Ectodermal cell (in vitro differentiated cells): ENCODE measurements at regions not wholly inside any gene's neighbourhood (a gene's known extent, or its start where the extent isn't known, plus 50 kb on each side); places are given as distances from the start of the nearest gene placed in this dataset.

Experiments
- H3K27ac ChIP-seq: 2 replicates; pipeline ENCODE4 v1.7.0; 2013; ENCODE audit warnings: mild to moderate bottlenecking, low read depth, low read length; ENCODE audit not compliant: insufficient read depth, poor library complexity, severe bottlenecking
- H3K27me3 ChIP-seq: 2 replicates; pipeline ENCODE4 v1.7.0; 2013; ENCODE audit warnings: mild to moderate bottlenecking, low read length; ENCODE audit not compliant: insufficient read depth, control insufficient read depth, poor library complexity, severe bottlenecking
- H3K36me3 ChIP-seq: one replicate; pipeline ENCODE4 v1.7.0; 2013; ENCODE audit warnings: low read length; ENCODE audit not compliant: control insufficient read depth, insufficient read depth
- H3K4me1 ChIP-seq: one replicate; pipeline ENCODE4 v1.7.0; 2013; ENCODE audit warnings: low read length; ENCODE audit not compliant: control insufficient read depth, insufficient read depth
- H3K4me3 ChIP-seq: 2 replicates; pipeline ENCODE4 v1.7.0; 2013; ENCODE audit warnings: low read depth, low read length, control low read depth; ENCODE audit not compliant: insufficient read depth
- H3K9me3 ChIP-seq: 2 replicates; pipeline ENCODE4 v1.7.0; 2013; ENCODE audit warnings: mild to moderate bottlenecking, low read length, moderate library complexity; ENCODE audit not compliant: control insufficient read depth
- WGBS, 2 experiments: methylation state at CpG; one replicate each; pipeline ENCODE4 v1.1.7; 2013; ENCODE audit warnings: missing lambda C conversion rate in 2 of 2; 5-methylcytosine and 5-hydroxymethylcytosine counted together

DNA sequence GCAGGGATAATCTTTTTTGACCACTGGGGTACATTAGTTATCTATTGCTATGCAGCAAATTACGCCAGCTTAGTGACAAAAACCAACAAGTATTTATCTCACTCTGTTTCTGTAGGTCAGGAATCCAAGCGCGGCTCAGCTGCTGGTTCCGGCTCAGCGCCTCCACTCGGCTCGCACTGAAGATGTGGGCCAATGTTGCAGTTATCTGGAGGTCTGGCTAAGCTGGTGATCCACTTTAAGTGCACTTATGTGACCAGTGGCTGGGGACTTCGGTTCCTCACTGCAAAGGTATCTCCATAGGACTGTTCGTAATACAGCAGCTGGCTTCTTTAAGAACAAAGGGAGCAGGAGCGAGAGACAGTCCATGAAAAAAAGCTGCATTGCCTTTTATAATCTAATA is 591.9 kb downstream of the TMEM182 start:
- WGBS, 2 experiments, result 85 to 87% methylated on average over 10 of the region's 10 CpGs
- H3K36me3 ChIP-seq, result no peaks in the 10 kb centered on the region
- no peaks in the 10 kb centered on the region for H3K4me1 ChIP-seq
- no peaks in the 10 kb centered on the region for H3K27me3 ChIP-seq
- H3K4me3 ChIP-seq, result no peak overlapping the region
- H3K9me3 ChIP-seq, result no peaks in the 10 kb centered on the region
- H3K27ac ChIP-seq, result no peak overlapping the region

DNA sequence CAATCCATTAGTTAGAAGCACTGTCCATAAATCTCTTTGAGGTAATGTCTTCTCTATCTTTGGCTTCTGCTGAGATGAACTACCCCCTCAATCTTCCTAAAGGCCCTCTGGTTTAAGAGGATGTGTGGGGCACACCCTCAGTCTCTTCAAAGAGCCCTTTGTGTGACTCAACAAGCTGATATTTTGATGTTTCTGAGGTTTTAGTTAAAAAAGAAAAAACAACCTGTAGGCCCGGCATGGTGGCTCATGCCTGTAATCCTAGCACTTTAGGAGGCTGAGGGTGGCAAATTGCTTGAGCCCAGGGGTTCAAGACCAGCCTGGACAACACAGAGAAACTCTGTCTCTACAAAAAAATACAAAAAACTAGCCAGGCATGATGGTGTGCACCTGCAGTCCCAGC is 593.5 kb downstream of the TMEM182 start:
- no peaks in the 10 kb centered on the region for H3K9me3 ChIP-seq
- H3K4me3 ChIP-seq, result no peak overlapping the region
- H3K27ac ChIP-seq, result no peak overlapping the region
- WGBS, 2 experiments, result 93 to 100% methylated on average over 1 of the region's 1 CpG
- no peaks in the 10 kb centered on the region for H3K4me1 ChIP-seq
- no peaks in the 10 kb centered on the region for H3K27me3 ChIP-seq
- no peaks in the 10 kb centered on the region for H3K36me3 ChIP-seq

DNA sequence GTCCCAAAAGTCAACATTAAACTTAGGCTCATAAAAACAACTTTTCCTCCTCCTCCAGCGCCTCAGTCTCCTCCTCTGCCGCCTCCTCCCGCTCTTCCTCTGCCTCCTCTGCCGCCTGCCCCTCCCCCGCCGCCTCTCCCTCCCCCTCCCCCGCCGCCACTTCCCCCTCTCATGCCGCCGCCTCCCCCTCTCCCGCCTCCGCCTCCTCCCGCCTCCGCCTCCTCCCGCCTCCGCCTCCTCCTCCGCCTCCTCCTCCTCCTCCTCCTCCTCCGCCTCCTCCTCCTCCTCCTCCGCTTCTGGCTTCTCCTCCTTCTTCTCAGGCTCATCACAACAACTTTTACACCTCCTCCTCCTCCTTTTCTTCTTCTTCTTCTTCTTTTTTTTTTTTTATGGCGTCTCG is 599.9 kb downstream of the TMEM182 start:
- no peak overlapping the region for H3K27ac ChIP-seq
- 94 to 97% methylated on average over 7 to 8 of the region's 21 CpGs for WGBS, 2 experiments
- no peak overlapping the region for H3K4me3 ChIP-seq
- no peaks in the 10 kb centered on the region for H3K4me1 ChIP-seq
- no peaks in the 10 kb centered on the region for H3K9me3 ChIP-seq
- no peaks in the 10 kb centered on the region for H3K36me3 ChIP-seq
- no peaks in the 10 kb centered on the region for H3K27me3 ChIP-seq

DNA sequence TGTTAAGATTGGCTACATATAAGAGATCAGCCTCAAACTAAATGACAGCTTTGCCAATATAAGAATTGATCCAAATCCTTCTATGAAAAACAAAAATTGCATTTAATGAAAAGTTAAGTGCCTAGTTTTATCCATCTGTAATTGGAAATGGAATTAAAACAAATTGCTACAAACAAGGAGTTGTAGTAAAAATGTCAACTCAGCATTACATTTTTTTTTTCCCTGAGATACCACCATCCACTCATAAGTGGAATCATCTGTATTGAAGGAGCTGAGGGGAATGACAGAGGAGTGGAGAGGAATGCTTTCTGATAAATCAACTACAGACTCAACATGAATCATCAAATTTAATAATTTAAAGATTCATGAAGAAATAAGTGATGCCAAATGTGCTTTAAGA is 601.8 kb downstream of the TMEM182 start:
- Histone ChIP-seq H3K36me3 (no peaks in the 10 kb centered on the region), H3K27me3 (no peaks in the 10 kb centered on the region), H3K9me3 (no peaks in the 10 kb centered on the region)

GRCh38 chr2:103364177-103364576 is 602.3 kb downstream of the TMEM182 start:
- WGBS, 2 experiments, result 87 to 92% methylated on average over 4 of the region's 4 CpGs
- Histone ChIP-seq H3K4me3 (no peak overlapping the region), H3K9me3 (no peaks in the 10 kb centered on the region)

More for the DNA sequence above, 601.8 kb downstream of the TMEM182 start:
- H3K27ac ChIP-seq, result no peak overlapping the region
- no peak overlapping the region for H3K4me3 ChIP-seq
- H3K4me1 ChIP-seq, result no peaks in the 10 kb centered on the region

GRCh38 chr2:103365071-103365470 is 603.2 kb downstream of the TMEM182 start:
- 92 to 95% methylated on average over 4 of the region's 4 CpGs for WGBS, 2 experiments
- Histone ChIP-seq H3K27me3 (no peaks in the 10 kb centered on the region), H3K27ac (no peak overlapping the region), H3K36me3 (no peaks in the 10 kb centered on the region), H3K4me1 (no peaks in the 10 kb centered on the region), H3K9me3 (no peaks in the 10 kb centered on the region), H3K4me3 (no peak overlapping the region)

More at GRCh38 chr2:103364177-103364576, 602.3 kb downstream of the TMEM182 start:
- Histone ChIP-seq H3K4me1 (no peaks in the 10 kb centered on the region), H3K27ac (no peak overlapping the region), H3K36me3 (no peaks in the 10 kb centered on the region), H3K27me3 (no peaks in the 10 kb centered on the region)

- WGBS, 2 experiments, result 95 to 100% methylated on average over 4 of the region's 4 CpGs
- no peak overlapping the region for H3K4me3 ChIP-seq
- no peaks in the 10 kb centered on the region for H3K4me1 ChIP-seq
- no peaks in the 10 kb centered on the region for H3K27me3 ChIP-seq
- no peaks in the 10 kb centered on the region for H3K9me3 ChIP-seq
- H3K36me3 ChIP-seq, result no peaks in the 10 kb centered on the region
- no peak overlapping the region for H3K27ac ChIP-seq
Observed at GRCh38 chr2:103367877-103368276, 606.0 kb downstream of the TMEM182 start.

GRCh38 chr2:103383541-103383940 is 621.7 kb downstream of the TMEM182 start:
- H3K27me3 ChIP-seq, result no peaks in the 10 kb centered on the region
- no peak overlapping the region for H3K27ac ChIP-seq
- 90 to 91% methylated on average over 3 of the region's 3 CpGs for WGBS, 2 experiments
- H3K36me3 ChIP-seq, result no peaks in the 10 kb centered on the region
- no peak overlapping the region for H3K4me3 ChIP-seq
- no peaks in the 10 kb centered on the region for H3K9me3 ChIP-seq
- no peaks in the 10 kb centered on the region for H3K4me1 ChIP-seq

GRCh38 chr2:103386872-103387271 is 625.0 kb downstream of the TMEM182 start:
- Histone ChIP-seq H3K4me3 (no peak overlapping the region), H3K9me3 (no peaks in the 10 kb centered on the region), H3K27ac (no peak overlapping the region), H3K27me3 (no peaks in the 10 kb centered on the region), H3K4me1 (no peaks in the 10 kb centered on the region), H3K36me3 (no peaks in the 10 kb centered on the region)
- 85 to 91% methylated on average over 2 of the region's 3 CpGs for WGBS, 2 experiments

GRCh38 chr2:103387888-103388287 is 626.1 kb downstream of the TMEM182 start:
- H3K36me3 ChIP-seq, result no peaks in the 10 kb centered on the region
- 88 to 92% methylated on average over 5 of the region's 5 CpGs for WGBS, 2 experiments
- no peaks in the 10 kb centered on the region for H3K9me3 ChIP-seq
- H3K27me3 ChIP-seq, result no peaks in the 10 kb centered on the region
- no peak overlapping the region for H3K27ac ChIP-seq
- H3K4me3 ChIP-seq, result no peak overlapping the region
- no peaks in the 10 kb centered on the region for H3K4me1 ChIP-seq

- 0 to 5% methylated on average over 1 of the region's 1 CpG for WGBS, 2 experiments
- no peaks in the 10 kb centered on the region for H3K27me3 ChIP-seq
- no peaks in the 10 kb centered on the region for H3K9me3 ChIP-seq
- no peak overlapping the region for H3K4me3 ChIP-seq
- H3K4me1 ChIP-seq, result no peaks in the 10 kb centered on the region
- H3K27ac ChIP-seq, result no peak overlapping the region
- no peaks in the 10 kb centered on the region for H3K36me3 ChIP-seq
Observed at GRCh38 chr2:103396152-103396551, 634.3 kb downstream of the TMEM182 start.
